Gastrocnemius medialis (tissue), 4 donors: ENCODE measurements at regions not wholly inside any gene's neighbourhood (a gene's known extent, or its start where the extent isn't known, plus 50 kb on each side); places are given as distances from the start of the nearest gene placed in this dataset.
"Not testable (repeated sequence)": the region's sequence is repeated elsewhere in the genome, so short reads cannot be mapped to it uniquely, and the experiment has no call there.

Experiments used
- ATAC-seq, 2 donors: fragments of 150-250 bp; one replicate each; pipeline ENCODE4 v1.9.1; 2016
- DNase-seq, 2 donors: peaks; one replicate each; pipeline ENCODE4 v3.0.0-alpha.2; 2019
- H3K27ac ChIP-seq, 4 donors: fragments of 200-600 bp; sonication (generic); 1 replicate in 1 of 4; 2 replicates in 3 of 4; pipeline ENCODE4 v1.5.1; 2016 to 2018; ENCODE audit warnings: mild to moderate bottlenecking in 2 of 4, moderate library complexity in 1 of 4
- H3K27me3 ChIP-seq, 3 donors: fragments of 200-600 bp; sonication (generic) in 2 of 3; 1 replicate in 1 of 3; 2 replicates in 2 of 3; pipeline versions ENCODE4 v1.5.1 to v1.6.0; 2016 to 2019; ENCODE audit warnings: mild to moderate bottlenecking in 1 of 3, moderate library complexity in 1 of 3
- H3K36me3 ChIP-seq, 2 donors: fragments of 200-600 bp; sonication (generic) in 1 of 2; one replicate each; pipeline ENCODE4 v1.5.1; 2017 to 2018
- H3K4me1 ChIP-seq, 2 donors: fragments of 200-600 bp; sonication (generic) in 1 of 2; one replicate each; pipeline ENCODE4 v1.5.1; 2016 to 2017; ENCODE audit warnings: mild to moderate bottlenecking in 2 of 2
- H3K4me3 ChIP-seq, 4 donors: fragments of 200-600 bp; sonication (generic) in 3 of 4; 1 replicate in 1 of 4; 2 replicates in 3 of 4; pipeline ENCODE4 v1.5.1; 2016 to 2019; ENCODE audit warnings: mild to moderate bottlenecking in 2 of 4
- H3K9me3 ChIP-seq, 3 donors: fragments of 200-600 bp; sonication (generic) in 2 of 3; 1 replicate in 1 of 3; 2 replicates in 2 of 3; pipeline ENCODE4 v1.5.1; 2016 to 2019
- POLR2A ChIP-seq, 2 donors: fragments of 450-650 bp; IDR thresholded peaks; one replicate each; pipeline ENCODE4 v1.6.1; 2017; ENCODE audit warnings: antibody characterized with exemption in 2 of 2, mild to moderate bottlenecking in 2 of 2, moderate library complexity in 2 of 2
- in situ Hi-C, 4 donors: fragments of 200-750 bp; cut with MboI; loops; one replicate each; pipeline versions ENCODE4 v1.15.0 to v1.8.0; 2017; ENCODE audit warnings: low sequenced_read_pairs in 4 of 4
- intact Hi-C: fragments of 100-400 bp; cut with DNase I; formaldehyde crosslinking; loops from one replicate; pipeline ENCODE4 v1.15.1; 2023; ENCODE audit warnings: low total_unique reads
- TF ChIP-seq, protein P1 (sequence below), 5 experiments: fragments of 450-650 bp in 3 of 5; fragments of 200-600 bp in 2 of 5; sonication (generic) in 2 of 5; IDR thresholded peaks in 4 of 5; conservative IDR thresholded peaks in 1 of 5; 1 replicate in 4 of 5; 2 replicates in 1 of 5; pipeline ENCODE4 v1.5.1; 2016 to 2019; ENCODE audit warnings: antibody characterized with exemption in 5 of 5, mild to moderate bottlenecking in 3 of 5, moderate library complexity in 3 of 5

DNA sequence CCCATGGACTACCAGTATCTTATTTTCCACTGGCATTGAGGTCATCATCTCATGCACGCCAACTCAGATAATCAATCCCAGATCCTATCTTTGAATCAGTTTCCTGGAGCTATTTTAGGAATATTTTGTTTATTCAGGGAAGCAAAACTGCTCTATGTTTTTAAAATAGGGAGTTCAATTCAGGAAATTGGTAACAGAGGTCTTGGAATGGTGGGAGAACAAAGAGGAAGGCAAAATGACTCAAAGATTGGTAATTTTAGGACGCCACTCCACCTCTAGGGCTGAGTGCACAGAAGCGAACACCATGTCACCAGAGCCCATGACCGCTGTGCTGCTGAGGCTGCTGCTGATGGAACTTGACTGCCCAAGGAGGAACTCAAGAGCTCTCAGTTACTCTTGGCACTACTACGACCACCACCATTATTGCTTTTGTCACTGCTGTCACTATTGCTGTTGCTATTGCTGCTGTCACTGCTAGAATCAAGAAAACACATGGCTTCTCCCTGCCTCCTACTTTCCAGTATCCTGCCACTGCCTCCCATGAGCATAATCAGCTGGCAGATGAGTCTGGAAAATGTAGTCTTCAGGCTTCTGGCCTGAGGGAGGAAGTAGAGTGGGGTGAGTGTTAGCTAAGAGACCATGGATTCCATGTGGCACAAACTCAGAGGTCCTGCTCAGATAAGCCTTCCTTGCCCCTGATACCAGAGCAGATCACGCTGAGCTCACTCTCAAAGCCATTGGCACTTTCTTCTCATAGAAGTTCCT lies 71.6 kb upstream of the CNIH3 start:
- intact Hi-C loops (no loop called here), in situ Hi-C loops (no loop called here)
- Histone ChIP-seq H3K27me3 (no peaks in the 10 kb centered on the region), H3K36me3 (no peaks in the 10 kb centered on the region), H3K9me3 (no peaks in the 10 kb centered on the region), H3K4me3 (no peak overlapping the region), H3K4me1 (peaks cover 9 to 15% of the 10 kb centered on the region in 2 donors), H3K27ac (no peak overlapping the region)
- no peak for ATAC-seq
- DNase-seq, result no peak
- TF ChIP-seq POLR2A (IDR thresholded peaks at IDR 0.05), result no peak
- TF ChIP-seq, protein P1, sequence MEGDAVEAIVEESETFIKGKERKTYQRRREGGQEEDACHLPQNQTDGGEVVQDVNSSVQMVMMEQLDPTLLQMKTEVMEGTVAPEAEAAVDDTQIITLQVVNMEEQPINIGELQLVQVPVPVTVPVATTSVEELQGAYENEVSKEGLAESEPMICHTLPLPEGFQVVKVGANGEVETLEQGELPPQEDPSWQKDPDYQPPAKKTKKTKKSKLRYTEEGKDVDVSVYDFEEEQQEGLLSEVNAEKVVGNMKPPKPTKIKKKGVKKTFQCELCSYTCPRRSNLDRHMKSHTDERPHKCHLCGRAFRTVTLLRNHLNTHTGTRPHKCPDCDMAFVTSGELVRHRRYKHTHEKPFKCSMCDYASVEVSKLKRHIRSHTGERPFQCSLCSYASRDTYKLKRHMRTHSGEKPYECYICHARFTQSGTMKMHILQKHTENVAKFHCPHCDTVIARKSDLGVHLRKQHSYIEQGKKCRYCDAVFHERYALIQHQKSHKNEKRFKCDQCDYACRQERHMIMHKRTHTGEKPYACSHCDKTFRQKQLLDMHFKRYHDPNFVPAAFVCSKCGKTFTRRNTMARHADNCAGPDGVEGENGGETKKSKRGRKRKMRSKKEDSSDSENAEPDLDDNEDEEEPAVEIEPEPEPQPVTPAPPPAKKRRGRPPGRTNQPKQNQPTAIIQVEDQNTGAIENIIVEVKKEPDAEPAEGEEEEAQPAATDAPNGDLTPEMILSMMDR (IDR thresholded peaks at IDR 0.05 in 4 of 5, conservative IDR thresholded peaks at IDR 0.05 in 1 of 5), result no peak

GRCh38 chr1:224545571-224545970 lies 70.5 kb upstream of the CNIH3 start:
- Histone ChIP-seq H3K4me1 (peaks cover 9 to 15% of the 10 kb centered on the region in 2 donors), H3K27ac (no peak overlapping the region), H3K27me3 (no peaks in the 10 kb centered on the region), H3K36me3 (no peaks in the 10 kb centered on the region), H3K9me3 (no peaks in the 10 kb centered on the region), H3K4me3 (no peak overlapping the region)
- intact Hi-C loops (no loop called here), in situ Hi-C loops (no loop called here)
- TF ChIP-seq POLR2A (IDR thresholded peaks at IDR 0.05), result no peak
- TF ChIP-seq, protein P1 (IDR thresholded peaks at IDR 0.05 in 4 of 5, conservative IDR thresholded peaks at IDR 0.05 in 1 of 5), result no peak
- ATAC-seq, result no peak
- no peak for DNase-seq

DNA sequence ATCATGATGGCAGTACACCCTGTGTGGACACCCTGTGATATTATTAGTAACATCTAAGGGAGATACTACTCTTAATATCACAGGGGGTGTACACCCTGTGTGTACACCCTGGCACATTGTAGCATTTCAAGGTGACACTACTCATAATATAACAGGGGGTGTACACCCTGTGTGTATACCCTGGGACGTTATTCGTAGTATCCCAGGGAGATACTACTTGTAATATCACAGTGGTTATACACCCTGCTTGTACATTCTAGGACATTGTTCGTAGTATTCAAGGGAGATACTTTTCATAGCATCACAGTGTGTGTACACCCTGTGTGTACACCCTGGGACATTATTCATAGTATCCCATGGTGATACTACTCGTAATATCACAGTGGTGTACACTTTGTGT lies 67.4 kb upstream of the CNIH3 start:
- Histone ChIP-seq H3K9me3 (no peaks in the 10 kb centered on the region), H3K4me3 (no peak overlapping the region), H3K4me1 (peaks cover under 1 to 7% of the 10 kb centered on the region in 2 donors), H3K36me3 (no peaks in the 10 kb centered on the region), H3K27me3 (no peaks in the 10 kb centered on the region), H3K27ac (no peak overlapping the region)
- in situ Hi-C loops, result no loop called here
- ATAC-seq (no peak), DNase-seq (no peak)
- intact Hi-C loops, result no loop called here
- TF ChIP-seq, protein P1 (IDR thresholded peaks at IDR 0.05 in 4 of 5, conservative IDR thresholded peaks at IDR 0.05 in 1 of 5), result no peak
- no peak for TF ChIP-seq POLR2A (IDR thresholded peaks at IDR 0.05)

- H3K9me3 ChIP-seq, H3K36me3 ChIP-seq, DNase-seq, intact Hi-C loops, H3K27me3 ChIP-seq, H3K27ac ChIP-seq, H3K4me3 ChIP-seq, in situ Hi-C loops, H3K4me1 ChIP-seq, ATAC-seq: not testable (repeated sequence)
Measured at GRCh38 chr1:224551189-224551588, 64.9 kb upstream of the CNIH3 start.

GRCh38 chr1:224554056-224554455 lies 62.1 kb upstream of the CNIH3 start:
- TF ChIP-seq, protein P1 (IDR thresholded peaks at IDR 0.05 in 4 of 5, conservative IDR thresholded peaks at IDR 0.05 in 1 of 5), result no peak
- no peak for TF ChIP-seq POLR2A (IDR thresholded peaks at IDR 0.05)
- intact Hi-C loops (no loop called here), in situ Hi-C loops (no loop called here)
- Histone ChIP-seq H3K36me3 (no peaks in the 10 kb centered on the region), H3K27me3 (no peaks in the 10 kb centered on the region), H3K27ac (no peak overlapping the region), H3K9me3 (no peaks in the 10 kb centered on the region), H3K4me3 (no peak overlapping the region), H3K4me1 (peaks cover 0 to 5% of the 10 kb centered on the region in 2 donors)
- ATAC-seq (no peak), DNase-seq (no peak)
